ENCODE measurements at regions not wholly inside any gene's neighbourhood (a gene's known extent, or its start where the extent isn't known, plus 50 kb on each side); places are given as distances from the start of the nearest gene placed in this dataset.

DNA sequence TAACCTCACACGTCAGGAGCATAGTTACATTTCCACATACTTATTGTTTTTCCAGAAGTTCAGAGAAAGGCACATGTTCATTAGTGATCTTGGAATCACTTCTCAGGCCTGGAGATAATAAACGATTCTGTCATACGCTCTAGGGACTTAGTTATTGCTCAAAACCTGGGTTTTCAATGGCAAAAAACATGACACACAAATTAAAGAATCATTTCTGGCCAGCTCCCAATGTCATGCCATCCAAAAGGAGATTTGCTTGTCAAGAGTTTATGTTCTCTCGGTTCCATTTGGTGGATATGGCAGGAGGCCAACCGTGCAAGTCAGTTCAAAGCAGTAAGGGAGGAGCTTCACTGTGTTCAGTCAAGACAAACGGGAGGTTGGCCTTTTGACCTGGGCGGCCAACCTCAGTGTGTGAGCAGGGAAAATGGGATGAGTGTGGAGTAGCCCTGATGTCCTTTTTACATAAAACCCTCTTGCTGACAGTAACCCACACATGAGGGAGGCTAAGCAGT is 123.4 kb downstream of the NXNL2 start:
- intact Hi-C loops (cut with micrococcal nuclease) = no loop called here

DNA sequence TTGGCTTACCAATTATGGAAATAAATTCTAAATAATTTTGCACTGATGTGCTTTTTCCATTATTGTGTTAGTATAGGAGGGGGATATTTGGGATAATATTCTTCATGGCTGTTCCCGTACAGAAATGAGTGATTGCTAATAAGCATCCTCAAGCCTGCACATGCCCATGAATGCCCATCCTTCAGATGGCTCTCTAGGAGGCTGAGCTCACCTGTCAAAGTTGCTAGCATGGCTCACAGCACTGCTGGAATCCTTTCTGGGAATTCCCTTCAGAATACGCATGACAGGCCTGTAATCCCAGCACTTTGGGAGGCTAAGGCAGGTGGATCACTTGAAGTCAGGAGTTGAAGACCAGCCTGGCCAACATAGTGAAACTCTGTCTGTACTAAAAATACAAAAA is 124.1 kb downstream of the NXNL2 start:
- intact Hi-C loops (cut with micrococcal nuclease) = no loop called here

DNA sequence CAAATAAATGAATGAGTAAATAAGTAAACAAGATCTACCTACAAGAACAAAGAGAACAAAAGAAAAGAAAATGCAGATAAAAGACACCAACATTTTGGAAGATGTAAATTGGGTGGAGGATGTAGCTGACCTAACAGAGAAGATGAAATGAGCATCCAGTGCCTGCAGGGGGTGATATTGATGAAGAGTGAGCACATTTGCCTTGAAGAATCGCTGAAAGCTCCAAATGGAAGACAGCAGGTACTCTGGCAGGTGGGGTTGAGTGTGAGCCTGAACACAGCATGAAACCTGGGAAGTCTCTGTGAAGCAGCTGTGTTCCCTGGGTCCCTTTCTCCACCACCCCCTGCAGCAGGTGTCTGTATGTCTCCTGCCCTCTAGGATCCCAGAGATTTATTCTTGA is 125.6 kb downstream of the NXNL2 start:
- intact Hi-C loops (cut with micrococcal nuclease) = loop anchor here (5.0 kb wide), 1 partner anchor 342 kb away; no protein-coding TSS in a partner anchor

DNA sequence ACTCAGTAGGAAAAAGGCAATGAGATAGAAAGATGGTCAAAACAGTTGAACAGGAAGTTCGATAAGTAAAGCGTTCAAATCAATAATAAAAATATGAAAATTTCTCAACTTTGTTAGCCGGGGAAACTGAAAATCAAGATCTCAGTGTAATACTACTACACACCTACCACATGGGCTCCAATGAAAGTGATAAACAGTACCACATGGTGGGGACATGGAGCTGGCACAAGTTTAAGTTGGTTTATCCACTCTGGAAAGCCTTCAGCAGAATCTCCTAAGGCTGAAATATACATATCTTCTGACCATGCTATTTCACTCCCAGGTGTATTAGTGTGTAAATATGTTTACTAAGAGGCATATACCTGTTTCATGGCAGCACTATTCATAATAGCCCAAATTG is 126.8 kb downstream of the NXNL2 start:
- intact Hi-C loops (cut with micrococcal nuclease) = loop anchor here (5.0 kb wide), 1 partner anchor 341 kb away; no protein-coding TSS in a partner anchor

DNA sequence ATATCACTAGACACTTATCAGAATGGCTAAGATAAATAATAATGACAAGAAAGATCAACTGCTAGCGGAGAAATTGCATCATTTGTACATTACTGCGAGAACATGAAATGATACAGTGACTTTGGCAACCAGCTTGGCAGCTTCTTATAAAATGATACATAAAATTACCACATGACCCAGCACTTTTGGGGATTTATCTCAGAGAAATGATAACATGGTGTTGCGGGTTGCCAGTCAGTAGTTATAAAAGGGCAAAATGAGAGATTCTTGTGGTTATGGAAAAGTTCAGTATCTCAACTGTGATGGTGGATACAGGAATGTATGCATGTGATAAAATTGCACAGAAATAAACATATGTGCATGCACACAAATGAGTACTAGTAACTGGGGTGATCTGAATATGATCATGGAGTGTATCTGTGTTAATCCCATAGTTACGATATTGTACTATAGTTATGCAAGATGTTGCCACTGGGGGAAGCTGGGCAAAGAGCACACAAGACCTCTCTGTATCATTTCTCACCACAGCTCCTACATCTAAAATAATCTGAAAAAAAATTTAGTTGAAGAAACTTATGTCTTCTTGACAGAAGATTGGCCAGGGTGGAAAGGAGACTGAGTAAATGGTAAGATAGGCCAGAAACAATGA is 128.9 kb downstream of the NXNL2 start:
- intact Hi-C loops (cut with micrococcal nuclease) = loop anchor here (5.0 kb wide), 1 partner anchor 338 kb away; no protein-coding TSS in a partner anchor

DNA sequence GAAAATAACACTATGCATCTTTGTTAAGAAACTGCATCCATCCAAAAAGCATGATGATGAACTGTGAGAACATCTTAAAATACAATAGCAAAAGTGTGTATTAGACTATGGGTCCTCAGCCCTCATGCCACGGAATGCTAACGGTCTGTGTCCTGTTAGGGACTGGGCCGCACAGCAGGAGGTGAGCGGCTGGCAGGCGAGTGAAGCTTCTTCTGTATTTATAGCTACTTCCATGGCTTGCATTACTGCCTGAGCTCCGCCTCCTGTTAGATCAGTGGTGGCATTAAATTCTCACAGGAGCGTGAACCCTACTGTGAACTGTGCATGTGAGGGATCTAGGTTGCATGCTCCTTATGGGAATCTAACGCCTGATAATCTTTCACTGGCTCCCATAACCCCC is 129.8 kb downstream of the NXNL2 start:
- intact Hi-C loops (cut with micrococcal nuclease) = loop anchor here (5.0 kb wide), 1 partner anchor 338 kb away; no protein-coding TSS in a partner anchor

DNA sequence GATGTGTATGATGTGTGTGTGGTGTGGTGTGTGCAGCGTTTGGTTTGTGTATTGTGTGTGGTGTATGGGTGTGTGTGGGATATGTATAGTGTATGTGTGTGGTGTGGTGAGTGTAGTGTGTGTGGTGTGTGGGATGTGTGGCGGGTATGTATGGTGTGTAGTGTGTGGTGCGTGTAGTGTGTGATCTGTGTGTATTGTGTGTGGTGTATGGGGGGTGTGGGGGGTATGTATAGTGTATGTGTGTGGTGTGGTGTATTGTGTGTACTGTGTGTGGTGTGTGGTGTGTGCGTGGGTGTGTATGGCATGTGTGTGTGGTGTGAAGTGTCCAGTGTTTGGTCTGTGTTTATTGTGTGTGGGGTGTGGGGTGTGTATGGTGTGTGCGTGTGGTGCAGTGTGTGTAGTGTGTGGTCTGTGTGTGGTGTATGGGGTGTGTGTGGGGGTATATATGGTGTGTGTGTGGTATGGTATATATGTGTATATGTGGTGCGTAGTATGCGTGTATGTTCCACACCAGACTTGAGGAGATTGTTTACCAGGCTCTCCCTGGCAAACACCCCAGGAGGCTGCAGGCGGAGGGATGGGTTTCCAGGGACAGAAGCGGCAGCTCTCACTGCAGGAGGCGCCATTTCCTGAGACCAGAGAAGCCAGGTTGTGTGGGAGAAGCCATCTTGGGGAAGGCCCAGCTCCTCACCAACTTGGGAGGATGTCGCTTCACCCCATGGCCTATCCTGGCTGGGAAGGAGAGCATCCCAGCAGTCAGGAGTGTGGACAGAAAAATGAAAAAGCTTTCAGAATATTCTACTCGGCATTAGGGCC is 138.1 kb downstream of the NXNL2 start:
- intact Hi-C loops (cut with micrococcal nuclease) = no loop called here

DNA sequence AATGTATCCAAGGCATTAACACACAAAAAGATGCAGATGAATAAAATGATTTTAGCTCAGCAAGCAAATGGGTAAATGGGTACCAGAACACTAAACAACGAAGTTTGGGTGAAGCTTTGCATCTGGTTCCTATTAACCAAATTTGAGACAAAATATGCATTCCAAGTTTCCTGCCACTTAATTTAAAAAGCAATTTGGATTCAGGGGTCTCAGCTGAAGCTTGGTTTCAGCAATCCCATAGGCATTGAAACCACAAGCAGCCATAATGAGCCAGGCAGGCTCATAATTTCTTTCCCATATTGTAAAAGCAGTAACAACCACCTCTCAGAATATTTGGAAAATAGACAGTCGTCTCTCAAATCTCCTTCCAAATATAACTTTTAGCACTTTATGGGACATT is 138.9 kb downstream of the NXNL2 start:
- intact Hi-C loops (cut with micrococcal nuclease) = no loop called here

DNA sequence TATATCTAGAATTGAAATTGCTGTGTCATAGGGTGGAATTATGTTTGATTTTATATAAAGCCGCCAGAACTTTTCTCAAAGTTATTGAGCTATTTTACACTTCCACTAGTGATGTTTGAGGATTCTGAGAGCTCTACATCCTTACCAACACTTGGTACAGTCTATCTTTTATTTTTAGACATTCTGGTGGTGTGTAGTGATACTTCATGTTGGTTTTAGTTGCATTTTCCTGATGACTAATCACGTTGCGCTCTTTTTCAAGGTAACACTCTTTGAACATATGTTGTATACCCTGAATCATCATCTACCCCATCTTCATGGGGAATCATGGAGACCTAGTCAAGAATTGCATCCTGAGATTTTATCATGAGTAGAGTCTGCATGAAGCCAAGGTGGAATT is 141.7 kb downstream of the NXNL2 start:
- intact Hi-C loops (cut with micrococcal nuclease) = no loop called here

DNA sequence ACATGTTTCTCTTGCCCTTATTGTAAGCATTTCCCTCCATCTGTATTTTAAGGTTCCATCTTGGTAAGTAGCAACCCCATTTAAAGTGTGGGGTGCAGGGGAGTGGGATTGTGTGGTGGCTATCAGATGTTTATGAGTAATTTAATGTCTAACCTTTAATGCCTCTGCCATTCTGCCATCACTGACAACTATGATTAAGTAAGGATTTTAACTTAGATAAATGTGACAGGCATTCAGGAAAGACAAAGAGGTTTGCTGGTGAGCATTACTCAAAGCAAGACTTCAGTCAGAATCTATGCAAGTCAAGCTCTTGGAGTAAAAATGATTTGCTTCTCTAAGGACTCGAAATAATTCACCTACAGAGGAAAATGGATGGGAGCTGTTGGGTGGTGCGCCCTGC is 143.0 kb downstream of the NXNL2 start:
- intact Hi-C loops (cut with micrococcal nuclease) = no loop called here

DNA sequence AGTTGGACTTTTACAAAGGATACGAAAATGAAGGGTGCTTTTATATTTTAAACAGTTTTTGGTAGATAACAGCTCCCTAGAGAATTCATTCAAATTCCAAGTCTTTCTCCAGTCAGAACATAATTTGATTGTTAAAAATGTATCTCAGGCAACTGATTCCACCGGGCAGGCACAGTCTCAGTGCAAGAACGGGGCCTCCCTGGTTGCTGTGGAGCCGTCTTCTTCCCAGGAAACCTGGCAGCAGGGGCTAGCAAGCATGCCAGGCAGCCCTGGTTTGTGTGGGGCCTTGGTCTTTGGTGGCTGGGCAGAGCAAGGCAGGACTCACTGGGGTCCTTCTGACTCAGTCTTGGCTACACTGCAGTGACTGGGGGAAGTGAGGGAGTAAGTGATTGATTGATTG is 143.5 kb downstream of the NXNL2 start:
- intact Hi-C loops (cut with micrococcal nuclease) = no loop called here

DNA sequence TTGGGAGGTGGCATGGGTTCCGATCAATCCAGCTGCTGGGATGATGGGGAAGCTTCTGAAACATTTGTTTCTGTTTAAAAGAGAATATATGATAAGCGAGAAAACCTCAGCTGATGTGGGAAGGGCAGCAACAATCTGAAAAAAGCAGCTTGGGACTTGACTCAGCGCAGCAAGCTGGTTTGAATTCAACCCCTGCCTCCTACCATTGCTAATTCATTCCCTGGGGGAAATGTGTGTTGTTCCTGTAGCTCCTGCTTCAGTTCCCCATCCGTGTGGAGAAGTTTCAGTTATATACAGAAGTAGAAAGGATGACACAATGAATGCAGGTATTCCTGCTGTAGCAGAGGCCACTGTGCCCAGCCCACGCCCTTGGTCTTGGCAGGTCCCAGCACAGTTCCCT is 145.1 kb downstream of the NXNL2 start:
- intact Hi-C loops (cut with micrococcal nuclease) = no loop called here

DNA sequence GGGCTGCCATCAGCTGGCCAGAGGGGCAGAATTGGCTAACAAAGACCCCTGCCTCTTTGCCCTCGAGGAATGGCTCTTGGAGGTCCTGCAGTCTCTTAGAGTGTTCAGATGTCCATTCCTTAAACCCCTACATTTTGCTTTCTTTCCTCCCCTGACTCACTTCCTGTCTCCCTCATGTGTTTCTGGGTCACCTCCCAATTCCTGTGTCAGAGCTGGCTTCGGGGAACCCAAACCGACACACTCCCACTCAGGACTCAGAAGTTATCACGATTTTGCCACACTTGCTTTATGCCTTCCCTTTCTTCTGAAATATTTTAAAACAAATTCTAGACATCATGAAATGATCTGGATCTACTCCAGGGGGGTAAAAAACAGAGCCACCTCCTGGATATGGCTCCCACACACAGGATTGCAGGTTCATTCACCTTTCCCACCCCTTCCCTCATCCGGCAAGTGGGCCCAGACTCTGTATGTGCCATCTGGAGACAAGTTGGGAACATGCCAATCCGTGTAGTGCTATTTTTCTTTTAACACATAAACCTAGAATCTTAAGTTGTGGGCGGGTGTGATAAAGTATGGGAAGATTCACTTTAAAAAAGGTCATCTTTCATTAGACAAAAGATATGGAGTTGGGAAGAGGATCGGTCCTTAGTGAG is 145.7 kb downstream of the NXNL2 start:
- intact Hi-C loops (cut with micrococcal nuclease) = no loop called here

DNA sequence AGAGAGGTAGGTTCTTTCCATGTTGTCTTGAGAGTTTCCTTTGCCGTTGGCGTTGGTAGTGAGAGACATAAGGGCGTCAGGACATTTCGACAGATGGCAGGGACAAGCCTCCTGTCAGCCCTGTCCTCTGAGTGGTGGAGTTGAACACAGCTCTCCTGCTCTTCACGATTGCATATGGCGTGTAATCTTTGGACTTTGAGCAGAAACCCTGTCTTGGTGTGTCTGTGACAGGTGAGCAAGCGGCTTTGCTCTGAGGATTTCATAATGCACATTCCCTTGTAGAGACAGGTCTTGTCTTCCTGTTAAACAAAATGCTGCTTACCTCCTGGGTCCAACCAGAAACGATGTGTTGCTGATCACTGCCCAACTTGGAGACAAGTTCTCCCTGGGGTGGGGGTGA is 146.5 kb downstream of the NXNL2 start:
- intact Hi-C loops (cut with micrococcal nuclease) = no loop called here

DNA sequence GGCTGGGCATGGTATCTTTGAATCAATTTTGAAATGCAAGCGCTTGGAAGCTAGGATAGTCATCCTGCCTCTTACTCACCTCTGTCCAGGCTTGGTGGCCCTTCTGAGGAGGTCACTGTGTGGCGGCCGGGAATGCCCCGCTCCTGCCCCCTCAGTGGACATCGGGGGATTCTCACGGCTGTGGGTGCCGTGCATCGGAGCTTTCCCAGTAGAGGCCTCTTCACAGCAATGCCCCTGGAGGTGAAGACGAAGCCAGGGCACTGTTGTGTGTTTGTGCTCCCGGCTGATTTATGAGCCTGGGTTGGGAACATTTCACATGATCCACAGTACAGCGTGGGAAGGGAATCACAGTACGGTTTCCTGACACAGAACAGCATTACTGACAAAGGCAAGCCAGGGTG is 147.5 kb downstream of the NXNL2 start:
- intact Hi-C loops (cut with micrococcal nuclease) = no loop called here

DNA sequence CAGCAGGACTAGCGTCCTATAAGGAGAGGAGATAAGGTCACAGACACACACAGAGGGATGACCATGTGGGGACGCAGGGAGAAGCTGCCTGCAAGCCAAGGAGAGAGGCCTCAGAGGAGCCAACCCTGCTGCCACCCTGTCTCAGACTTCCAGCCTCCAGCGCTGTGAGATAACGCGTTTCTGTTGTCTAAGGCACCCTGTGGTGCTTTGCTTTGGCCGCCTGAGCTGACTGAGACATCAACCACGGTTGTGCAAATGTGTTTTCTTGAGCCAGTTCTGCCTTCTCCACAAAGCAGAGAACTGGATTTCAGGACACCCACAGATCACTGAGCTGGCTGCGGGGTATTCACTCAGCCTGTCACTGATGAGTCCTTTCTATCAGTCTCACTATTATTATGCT is 149.1 kb downstream of the NXNL2 start:
- intact Hi-C loops (cut with micrococcal nuclease) = no loop called here

DNA sequence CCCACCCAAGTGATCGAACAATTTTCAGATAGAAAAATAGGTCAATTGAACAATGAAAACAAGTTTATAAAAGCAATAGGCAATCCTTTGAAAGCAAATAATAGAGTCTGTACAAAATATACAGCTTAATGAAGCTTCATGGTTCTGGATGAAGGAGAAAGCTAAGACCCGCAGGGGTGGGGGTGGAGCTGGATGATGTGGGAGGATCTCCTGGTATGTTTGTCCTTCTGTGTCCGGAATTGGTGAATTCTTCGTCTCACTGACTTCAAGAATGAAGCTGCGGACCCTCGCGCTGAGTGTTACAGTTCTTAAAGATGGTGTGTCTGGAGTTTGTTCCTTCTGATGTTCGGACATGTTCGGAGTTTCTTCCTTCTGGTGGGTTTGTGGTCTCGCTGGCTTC is 149.9 kb downstream of the NXNL2 start:
- intact Hi-C loops (cut with micrococcal nuclease) = no loop called here

DNA sequence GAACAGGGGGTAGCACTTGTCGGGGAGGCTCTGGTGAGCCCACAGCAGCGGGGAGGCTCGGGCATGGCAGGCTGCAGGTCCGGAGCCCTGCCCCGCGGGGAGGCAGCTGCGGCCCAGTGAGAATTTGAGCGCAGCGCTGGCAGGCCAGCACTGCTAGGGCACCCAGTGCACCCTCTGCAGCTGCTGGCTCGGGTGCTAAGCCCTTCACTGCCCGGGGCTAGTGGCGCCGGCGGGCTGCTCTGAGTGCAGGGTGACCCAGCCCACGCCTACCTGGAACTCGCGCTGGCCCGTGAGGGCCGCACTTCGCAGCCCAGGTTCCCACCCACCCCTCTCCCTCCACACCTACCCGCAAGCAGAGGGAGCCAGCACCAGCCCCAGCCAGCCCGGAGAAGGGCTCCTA is 151.0 kb downstream of the NXNL2 start:
- intact Hi-C loops (cut with micrococcal nuclease) = no loop called here

DNA sequence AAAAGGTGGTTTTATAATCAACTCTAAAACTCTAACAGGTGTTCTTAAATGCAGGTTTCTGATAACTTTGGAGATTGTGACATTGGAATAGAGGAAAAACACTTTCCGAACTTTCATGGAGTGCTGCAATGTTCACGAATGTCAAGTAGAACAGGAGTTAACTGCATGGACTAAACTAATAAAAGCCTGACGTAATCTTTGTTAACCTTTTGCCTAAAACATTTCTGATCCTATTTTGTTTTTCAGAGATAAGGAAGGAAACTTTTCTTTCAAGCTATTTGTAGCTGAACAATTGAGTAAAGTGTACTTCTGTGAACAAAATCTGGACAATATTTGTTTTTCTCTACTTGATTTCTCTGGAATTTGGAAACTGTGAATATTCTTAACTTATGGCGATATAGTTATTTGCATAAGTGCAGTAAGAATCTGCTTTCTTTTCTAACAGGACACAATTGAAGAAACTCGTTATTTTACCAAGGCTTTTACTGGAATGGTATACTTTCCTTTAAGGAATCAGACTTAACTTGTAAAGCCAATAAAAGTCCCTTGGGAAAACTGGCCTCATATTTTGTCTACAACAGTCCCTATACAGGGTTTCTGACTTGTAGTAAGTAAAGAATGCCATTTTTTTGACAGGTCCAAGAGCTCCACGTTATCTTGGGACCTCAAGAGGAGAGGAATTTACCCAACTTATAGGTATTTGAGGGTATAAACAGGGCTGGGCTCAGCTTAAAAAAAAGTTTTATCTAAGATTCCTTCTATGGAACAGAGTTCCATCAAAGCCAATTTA is 154.7 kb downstream of the NXNL2 start:
- intact Hi-C loops (cut with micrococcal nuclease) = no loop called here

DNA sequence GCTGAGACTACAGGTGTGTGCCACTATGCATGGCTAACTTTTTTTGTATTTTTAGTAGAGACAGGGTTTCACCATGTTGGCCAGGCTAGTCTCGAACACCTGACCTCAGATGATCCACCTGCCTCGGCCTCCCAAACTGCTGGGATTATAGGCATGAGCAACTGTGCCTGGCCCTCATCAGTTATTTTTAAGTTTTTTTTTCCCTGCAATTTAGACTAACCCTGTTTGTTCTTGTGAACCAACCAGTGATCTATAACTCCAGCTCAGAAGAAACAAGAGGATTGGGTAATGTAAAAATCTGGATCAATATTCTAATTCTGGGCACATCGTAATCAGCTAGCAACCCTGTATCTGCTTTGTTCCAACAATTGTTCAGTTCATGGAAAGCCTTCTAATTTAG is 155.7 kb downstream of the NXNL2 start:
- intact Hi-C loops (cut with micrococcal nuclease) = no loop called here

DNA sequence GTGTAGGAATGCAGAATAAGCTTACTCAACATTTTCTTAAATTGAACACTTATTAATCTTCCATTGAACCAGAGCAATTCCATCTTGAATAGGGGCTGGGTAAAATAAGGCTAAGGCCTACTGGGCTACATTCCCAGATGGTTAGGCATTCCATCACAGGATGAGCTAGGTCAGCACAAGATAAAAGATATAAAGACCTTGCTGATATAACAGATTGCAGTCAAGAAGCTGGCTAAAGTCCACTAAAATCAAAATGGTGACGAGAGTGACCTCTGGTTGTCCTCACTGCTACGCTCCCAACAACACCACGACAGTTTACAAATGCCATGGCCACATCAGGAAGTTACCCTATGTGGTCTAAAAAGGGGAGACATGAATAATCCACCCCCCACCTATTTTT is 156.1 kb downstream of the NXNL2 start:
- intact Hi-C loops (cut with micrococcal nuclease) = no loop called here
